Right cardiac atrium (tissue), 5 donors: ENCODE measurements at regions not wholly inside any gene's neighbourhood (a gene's known extent, or its start where the extent isn't known, plus 50 kb on each side); places are given as distances from the start of the nearest gene placed in this dataset.

Source experiments
- ATAC-seq, 2 donors: fragments of 200-7000 bp; cut with Tn5 transposase; one replicate each; pipeline versions ENCODE4 v1.8.0 to v1.9.1; 2020; ENCODE audit warnings: moderate library complexity in 2 of 2, mild to moderate bottlenecking in 1 of 2
- DNase-seq, 3 donors: peaks; one replicate each; pipeline ENCODE4 v3.0.0-alpha.2; 2020
- H3K27ac ChIP-seq: one replicate; pipeline ENCODE4 v1.5.1; 2013; ENCODE audit warnings: mild to moderate bottlenecking, low read length, control low read depth, moderate library complexity
- H3K27me3 ChIP-seq: one replicate; pipeline ENCODE4 v1.6.1; 2013; ENCODE audit not compliant: control insufficient read depth, insufficient read depth
- H3K4me1 ChIP-seq: one replicate; pipeline ENCODE4 v1.6.1; 2013; ENCODE audit warnings: low read length; ENCODE audit not compliant: control insufficient read depth, insufficient read depth
- H3K4me3 ChIP-seq: one replicate; pipeline ENCODE4 v1.5.1; 2013; ENCODE audit warnings: low read length, control low read depth
- H3K9me3 ChIP-seq: one replicate; pipeline ENCODE4 v1.6.1; 2013; ENCODE audit warnings: low read length; ENCODE audit not compliant: control insufficient read depth
- WGBS: extraction: QIAGEN DNeasy Blood & Tissue Kit; methylation state at CpG from one replicate; pipeline ENCODE4 v1.1.7; 2013; 5-methylcytosine and 5-hydroxymethylcytosine counted together
- intact Hi-C, 4 donors: fragments of 100-400 bp; cut with DNase I; formaldehyde crosslinking; loops; one replicate each; pipeline versions ENCODE4 v1.11.0 to v1.14.0; 2022 to 2023
- donor health status: healthy with polysubstance abuse.
- donor health status: DM: no; HTN: yes; CAD: no.
- donor health status: DM: no; HTN: no; CAD: no.
- donor health status: DM: no; HTN: yes; CAD: no; lungs with severe emphysema.
- donor health status: DM: yes; HTN: yes; CAD: no.

DNA sequence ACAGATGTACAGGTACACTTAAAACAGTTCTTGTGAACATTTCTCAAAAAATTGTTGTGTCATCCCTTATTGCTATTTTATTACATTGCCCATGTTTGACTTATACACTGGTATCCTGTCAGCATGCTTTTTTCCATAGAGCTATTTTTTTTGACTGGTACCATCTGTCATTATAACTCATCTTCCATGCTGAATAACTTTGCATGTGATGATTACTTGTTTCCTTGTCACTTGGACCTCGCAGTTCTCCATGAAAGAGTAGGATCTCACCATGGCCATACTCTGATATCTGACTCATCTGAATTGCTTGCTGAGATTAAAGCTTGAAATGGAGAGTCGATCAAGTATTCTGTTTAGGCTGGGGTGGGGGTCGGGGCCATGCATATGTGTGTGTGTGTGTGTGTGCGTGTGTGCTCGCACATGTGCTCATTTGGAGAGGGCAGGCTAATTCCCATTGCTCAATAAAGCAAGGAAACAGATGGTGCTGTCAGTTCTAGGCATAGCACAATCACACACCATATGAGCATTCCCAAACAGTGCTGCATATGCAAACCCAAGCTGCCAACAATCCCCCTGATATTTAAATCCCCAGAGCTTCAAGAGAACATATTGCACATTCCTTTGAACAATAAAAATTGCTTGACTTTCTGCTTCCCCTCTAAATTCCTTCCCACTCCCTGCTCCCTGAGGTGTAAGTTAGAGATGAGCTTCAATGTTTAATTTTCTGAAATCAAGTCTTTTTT is 62.9 kb downstream of the NHLRC3 start:
- WGBS = 80% methylated on average over 5 of the region's 5 CpGs
- ATAC-seq (no peak), DNase-seq (no peak)
- Histone ChIP-seq H3K27ac (no peak overlapping the region), H3K4me3 (no peak overlapping the region), H3K9me3 (no peaks in the 10 kb centered on the region), H3K4me1 (no peaks in the 10 kb centered on the region), H3K27me3 (no peaks in the 10 kb centered on the region)
- intact Hi-C loops = no loop called here

DNA sequence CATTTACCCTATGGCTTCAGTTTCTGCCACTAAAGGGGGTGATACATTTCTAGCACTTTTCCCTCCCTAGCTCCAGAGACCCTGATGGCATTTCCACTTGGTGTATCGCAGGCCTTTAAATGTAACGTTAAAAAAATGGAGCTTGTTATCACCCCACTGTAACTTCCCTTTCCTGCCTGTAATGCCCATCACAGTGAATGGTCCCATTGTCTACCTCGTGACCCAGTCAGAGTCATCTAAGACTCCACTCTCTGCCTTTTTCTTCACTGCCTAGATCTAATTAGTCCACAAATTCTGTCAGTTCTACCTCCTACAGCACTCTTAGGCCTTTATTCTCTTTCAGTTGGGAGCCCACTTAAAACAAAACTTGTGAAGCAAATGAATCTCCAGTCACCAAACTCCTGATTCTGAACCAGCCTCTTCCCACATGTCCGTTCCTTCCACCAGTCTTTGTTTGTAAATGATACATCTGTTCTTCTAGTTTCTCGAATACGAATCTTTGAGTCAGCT is 64.8 kb downstream of the NHLRC3 start:
- no peak for DNase-seq
- ATAC-seq = no peak
- H3K4me3 ChIP-seq = no peak overlapping the region
- H3K4me1 ChIP-seq = no peaks in the 10 kb centered on the region
- no peaks in the 10 kb centered on the region for H3K9me3 ChIP-seq
- intact Hi-C loops = no loop called here
- WGBS = 70% methylated on average over 6 of the region's 6 CpGs
- no peaks in the 10 kb centered on the region for H3K27me3 ChIP-seq
- H3K27ac ChIP-seq = no peak overlapping the region

DNA sequence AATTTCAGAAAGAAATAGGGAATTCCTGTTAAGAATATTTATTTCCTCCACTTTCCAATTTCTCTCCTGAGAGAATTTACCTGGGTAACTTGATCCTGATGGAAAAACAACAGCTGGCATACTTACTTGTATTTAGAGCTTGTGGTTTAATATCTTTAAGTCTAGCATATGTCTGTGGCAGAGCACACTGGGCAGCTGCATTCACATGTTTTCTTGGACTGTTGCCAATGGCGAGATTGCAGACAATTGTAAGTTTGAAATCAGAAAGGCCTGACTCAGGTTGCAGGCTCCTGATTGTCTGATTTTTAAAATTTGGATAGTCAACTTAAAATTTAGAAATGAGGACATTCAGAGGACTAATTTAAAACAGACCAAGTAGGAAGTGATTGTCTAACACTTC is 66.9 kb downstream of the NHLRC3 start:
- Histone ChIP-seq H3K4me3 (no peak overlapping the region), H3K27ac (no peak overlapping the region), H3K4me1 (no peaks in the 10 kb centered on the region), H3K9me3 (no peaks in the 10 kb centered on the region), H3K27me3 (no peaks in the 10 kb centered on the region)
- intact Hi-C loops = no loop called here
- 21% methylated on average over 1 of the region's 1 CpG for WGBS
- ATAC-seq = no peak
- no peak for DNase-seq

DNA sequence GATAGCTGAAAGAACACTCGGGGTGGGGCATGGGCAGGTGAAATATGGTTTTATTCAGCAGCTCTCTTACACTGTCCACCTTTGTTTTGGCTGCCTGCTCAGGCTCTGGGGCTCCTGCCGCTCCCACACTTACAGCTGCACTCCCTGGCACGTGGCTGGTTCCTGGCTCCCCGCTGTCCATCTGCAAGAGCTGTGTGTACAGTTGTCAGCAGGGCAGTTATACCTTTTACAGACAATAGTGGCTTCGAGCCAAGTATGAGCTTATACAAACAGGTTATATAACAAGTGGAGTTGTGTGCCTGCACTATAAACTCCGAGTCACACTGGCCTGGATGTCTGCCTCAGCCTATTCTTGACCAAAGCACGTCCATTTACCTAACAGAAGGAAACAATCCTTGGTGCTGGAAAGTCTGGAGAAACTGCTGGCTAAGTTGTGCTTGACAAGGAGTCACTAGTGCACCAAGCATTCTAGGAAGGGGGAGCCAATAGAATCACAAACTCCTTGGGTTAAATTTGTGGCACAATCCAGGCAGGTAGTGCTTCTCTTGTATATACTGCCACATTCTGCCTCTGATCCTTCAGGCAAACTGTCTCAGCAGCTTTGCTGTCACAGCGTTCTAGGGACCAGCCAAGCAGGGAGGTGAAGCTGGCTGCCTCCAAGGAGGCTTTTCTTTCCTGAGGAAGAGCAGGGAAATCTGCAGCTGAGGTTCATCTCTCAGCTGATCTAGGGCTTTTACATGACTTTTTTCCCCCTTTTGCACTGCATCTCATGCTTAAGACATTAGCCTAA is 68.2 kb downstream of the NHLRC3 start:
- Histone ChIP-seq H3K4me1 (no peaks in the 10 kb centered on the region), H3K9me3 (no peaks in the 10 kb centered on the region), H3K27ac (no peak overlapping the region), H3K4me3 (no peak overlapping the region), H3K27me3 (no peaks in the 10 kb centered on the region)
- no peak for DNase-seq
- WGBS = 74% methylated on average over 8 of the region's 8 CpGs
- intact Hi-C loops = no loop called here
- no peak for ATAC-seq

DNA sequence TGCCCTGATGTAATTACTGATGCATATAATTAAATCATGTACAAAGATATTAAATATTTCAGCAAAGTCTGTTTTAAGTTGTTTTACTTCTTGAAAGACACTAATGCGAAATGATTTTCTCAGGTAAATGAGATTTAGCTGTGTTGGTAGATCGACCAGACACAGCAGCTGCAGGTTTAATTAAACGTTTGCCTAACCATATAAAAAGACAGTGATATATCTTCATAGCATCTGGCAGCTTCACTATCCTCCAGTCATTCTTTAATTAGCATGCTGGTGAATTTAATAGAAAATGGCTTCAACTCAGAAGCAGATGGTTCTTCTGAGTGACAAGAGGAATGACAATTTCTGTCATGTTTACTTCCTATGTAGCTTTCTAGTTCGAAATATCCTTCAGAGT is 69.3 kb downstream of the NHLRC3 start:
- intact Hi-C loops = no loop called here
- H3K4me3 ChIP-seq = no peak overlapping the region
- H3K4me1 ChIP-seq = no peaks in the 10 kb centered on the region
- no peak for ATAC-seq
- no peaks in the 10 kb centered on the region for H3K9me3 ChIP-seq
- DNase-seq = no peak
- no peak overlapping the region for H3K27ac ChIP-seq
- H3K27me3 ChIP-seq = no peaks in the 10 kb centered on the region
- 78% methylated on average over 4 of the region's 4 CpGs for WGBS

DNA sequence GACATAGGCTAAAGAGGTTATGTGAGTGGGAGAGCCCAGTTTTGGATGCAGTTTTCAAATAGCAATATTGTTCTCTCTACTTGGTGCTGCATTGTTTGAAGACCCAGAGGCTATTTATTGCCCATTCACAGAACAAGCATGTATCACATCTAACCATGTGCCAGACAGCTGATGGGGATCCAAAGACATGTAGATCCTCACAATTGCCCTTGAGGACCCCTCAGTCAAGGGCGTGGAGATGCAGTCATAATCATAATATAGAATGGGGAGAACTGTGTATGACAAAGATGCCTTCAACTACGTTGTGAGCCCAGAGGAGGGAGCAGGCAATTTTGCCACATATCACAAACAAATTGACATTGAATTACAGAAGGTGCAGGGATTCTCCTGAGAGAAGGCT is 70.5 kb downstream of the NHLRC3 start:
- ATAC-seq (no peak), DNase-seq (no peak)
- intact Hi-C loops = no loop called here
- Histone ChIP-seq H3K27ac (no peak overlapping the region), H3K9me3 (no peaks in the 10 kb centered on the region), H3K27me3 (no peaks in the 10 kb centered on the region), H3K4me1 (no peaks in the 10 kb centered on the region), H3K4me3 (no peak overlapping the region)
- 47% methylated on average over 2 of the region's 2 CpGs for WGBS

DNA sequence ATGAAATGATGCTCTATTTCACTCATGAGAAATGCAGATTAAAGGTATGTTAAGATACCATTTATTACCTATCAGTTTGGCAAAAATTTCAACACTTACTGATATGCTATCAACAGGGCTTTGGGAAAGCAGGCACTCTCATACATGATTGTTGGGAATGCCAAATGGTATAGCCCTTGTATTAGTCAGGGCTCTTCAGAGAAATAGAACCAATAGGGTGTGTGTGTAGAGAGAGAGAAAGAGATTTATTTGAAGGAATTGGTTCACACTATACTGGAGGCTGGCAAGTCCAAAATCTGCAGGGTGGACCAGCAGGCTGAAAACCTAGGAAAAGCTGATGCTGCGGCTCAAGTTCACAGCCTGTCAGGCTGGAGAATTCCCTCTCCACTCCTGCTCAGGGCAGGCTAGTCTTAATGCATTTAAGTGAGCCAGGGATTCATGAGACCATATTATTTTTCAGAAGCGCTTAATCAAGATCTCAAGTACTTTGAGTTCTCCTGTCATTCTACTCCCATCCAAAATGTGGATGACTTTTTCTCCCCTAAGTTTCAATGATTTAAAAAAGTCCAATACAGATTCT is 72.4 kb downstream of the NHLRC3 start:
- DNase-seq (no peak), ATAC-seq (peak; percentile 35 to 38)
- intact Hi-C loops = no loop called here
- Histone ChIP-seq H3K9me3 (no peaks in the 10 kb centered on the region), H3K27ac (peak overlapping the region; percentile 92), H3K27me3 (no peaks in the 10 kb centered on the region), H3K4me1 (no peaks in the 10 kb centered on the region), H3K4me3 (no peak overlapping the region)
- WGBS = 69% methylated on average over 2 of the region's 2 CpGs

DNA sequence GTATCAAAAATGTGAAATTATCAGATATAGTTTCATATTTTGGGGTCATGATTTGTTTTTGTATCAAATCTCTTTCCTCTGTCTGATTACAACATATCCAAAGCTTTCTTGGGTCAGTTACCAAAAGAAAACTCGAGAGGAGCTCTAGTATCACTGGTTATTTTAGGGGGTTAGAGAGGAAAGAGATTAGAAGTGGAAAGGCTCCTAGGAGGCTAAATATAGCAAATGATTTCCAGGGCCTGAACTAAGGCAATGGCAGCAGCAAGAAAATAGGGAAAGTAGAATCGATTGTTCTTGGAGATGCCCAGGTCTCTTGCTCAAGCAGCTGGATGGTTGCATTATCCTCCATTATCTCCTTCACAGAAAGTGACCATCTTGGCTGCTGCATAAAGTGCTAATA is 72.9 kb downstream of the NHLRC3 start:
- ATAC-seq = peak; percentile 66 to 78
- Histone ChIP-seq H3K27me3 (no peaks in the 10 kb centered on the region), H3K4me1 (no peaks in the 10 kb centered on the region), H3K27ac (peak overlapping the region; percentile 42), H3K4me3 (no peak overlapping the region), H3K9me3 (no peaks in the 10 kb centered on the region)
- intact Hi-C loops = no loop called here
- no peak for DNase-seq
- under 1% methylated on average over 2 of the region's 2 CpGs for WGBS

DNA sequence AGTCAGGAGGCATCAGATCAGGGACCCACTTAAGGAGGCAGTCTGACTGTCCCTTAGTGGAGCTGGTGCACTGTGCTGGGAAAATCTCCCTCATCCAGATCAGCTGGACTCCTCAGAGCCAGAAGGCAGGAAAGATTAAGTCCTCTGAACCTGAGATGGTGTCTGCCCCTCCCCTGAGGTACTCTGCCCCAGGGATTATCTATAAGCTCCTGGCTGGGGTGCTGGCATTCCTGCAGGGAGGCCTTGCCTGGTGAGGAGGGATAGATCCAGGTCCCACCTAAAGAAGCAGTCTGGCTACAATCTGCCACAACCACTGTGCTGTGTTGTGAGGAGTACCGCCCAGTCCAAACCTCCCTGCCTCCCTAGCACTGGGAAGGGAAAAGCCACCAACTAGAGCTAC is 81.2 kb downstream of the NHLRC3 start:
- H3K9me3 ChIP-seq = no peaks in the 10 kb centered on the region
- WGBS = 100% methylated on average over 1 of the region's 1 CpG

DNA sequence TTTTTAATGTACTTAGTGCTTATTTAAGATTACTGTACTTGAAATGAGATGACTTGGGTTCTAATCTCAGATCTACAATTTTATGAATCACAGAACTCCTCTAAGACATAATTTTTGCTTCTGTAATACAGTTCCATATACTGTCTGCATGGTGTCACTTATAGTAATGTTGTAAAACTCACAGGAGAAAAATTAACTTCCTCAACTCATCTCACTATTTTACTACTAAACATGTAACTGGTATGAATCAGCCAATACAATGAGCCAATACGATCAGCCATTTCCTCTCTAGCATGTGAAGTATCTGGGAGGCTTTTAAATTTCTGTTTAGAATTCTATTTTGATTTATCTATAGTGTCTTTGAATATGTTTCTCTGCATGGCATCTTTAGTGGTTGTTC is 85.3 kb downstream of the NHLRC3 start:
- 71% methylated on average over 1 of the region's 1 CpG for WGBS
- Histone ChIP-seq H3K27me3 (no peaks in the 10 kb centered on the region), H3K4me3 (no peak overlapping the region), H3K4me1 (no peaks in the 10 kb centered on the region), H3K27ac (no peak overlapping the region), H3K9me3 (no peaks in the 10 kb centered on the region)
- DNase-seq (no peak), ATAC-seq (no peak)
- intact Hi-C loops = no loop called here

More for the DNA sequence above, 81.2 kb downstream of the NHLRC3 start:
- no peaks in the 10 kb centered on the region for H3K27me3 ChIP-seq
- intact Hi-C loops = no loop called here
- H3K4me3 ChIP-seq = no peak overlapping the region
- no peaks in the 10 kb centered on the region for H3K4me1 ChIP-seq
- ATAC-seq = no peak
- H3K27ac ChIP-seq = no peak overlapping the region
- DNase-seq = no peak

DNA sequence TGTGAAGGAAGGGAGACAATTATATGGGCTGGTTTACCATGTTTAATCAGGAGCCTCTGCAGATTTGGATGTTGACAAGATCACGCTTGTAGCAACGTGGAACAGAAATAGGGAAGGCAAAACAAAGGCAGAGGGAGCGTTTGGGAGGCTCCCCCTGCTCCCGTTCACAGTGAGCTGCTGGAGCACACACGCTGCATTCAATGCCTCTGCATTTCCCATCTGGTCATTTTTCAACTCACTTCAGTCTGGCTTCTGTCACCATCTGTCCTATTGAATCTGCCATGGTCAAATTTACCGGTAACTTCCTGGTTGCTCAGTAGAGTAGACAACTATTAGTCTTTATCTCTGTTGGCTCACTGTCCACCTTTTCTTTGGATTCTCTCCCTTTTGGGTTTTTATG is 91.0 kb downstream of the NHLRC3 start:
- Histone ChIP-seq H3K27me3 (no peaks in the 10 kb centered on the region), H3K9me3 (no peaks in the 10 kb centered on the region), H3K4me1 (no peaks in the 10 kb centered on the region), H3K4me3 (no peak overlapping the region), H3K27ac (no peak overlapping the region)
- no peak for ATAC-seq
- 54% methylated on average over 6 of the region's 6 CpGs for WGBS
- no peak for DNase-seq
- intact Hi-C loops = no loop called here
